Stomach (tissue), 4 donors: ENCODE measurements at regions not wholly inside any gene's neighbourhood (a gene's known extent, or its start where the extent isn't known, plus 50 kb on each side); places are given as distances from the start of the nearest gene placed in this dataset.

Experiments used
- EP300 ChIP-seq: sonication (generic); formaldehyde crosslinking; IDR thresholded peaks from one replicate; pipeline ENCODE4 v1.6.1; 2017; ENCODE audit warnings: antibody characterized with exemption
- POLR2A ChIP-seq, 4 donors: fragments of 450-650 bp; IDR thresholded peaks; one replicate each; pipeline ENCODE4 v1.6.1; 2016; ENCODE audit warnings: antibody characterized with exemption in 4 of 4, control low read depth in 2 of 4, mild to moderate bottlenecking in 1 of 4, moderate library complexity in 1 of 4
- TF ChIP-seq, protein P1 (sequence below), 7 experiments: fragments of 450-650 bp in 4 of 7; fragments of 200-600 bp in 3 of 7; sonication (generic) in 3 of 7; IDR thresholded peaks; one replicate each; pipeline ENCODE4 v1.5.1; 2016 to 2019; ENCODE audit warnings: antibody characterized with exemption in 7 of 7, control low read depth in 2 of 7, mild to moderate bottlenecking in 1 of 7

DNA sequence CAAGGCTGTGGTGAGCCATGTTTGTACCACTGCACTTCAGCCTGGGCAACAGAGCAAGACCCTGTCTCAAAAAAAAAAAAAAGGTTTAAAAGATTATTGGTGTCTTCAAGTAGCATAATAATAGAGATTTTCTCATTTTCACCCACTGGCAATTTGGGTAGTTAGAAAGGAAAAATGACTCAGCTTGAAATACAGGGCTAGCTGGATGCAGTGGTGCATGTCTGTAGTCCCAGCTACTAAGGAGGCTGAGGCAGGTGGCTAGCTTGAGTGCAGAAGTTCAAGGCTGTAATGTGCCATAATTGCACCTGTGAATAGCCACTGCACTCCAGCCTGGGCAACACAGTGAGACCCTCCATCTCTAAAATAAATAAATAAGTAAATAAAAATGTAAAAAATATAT, 111.1 kb downstream of the ARRDC3 start:
- TF ChIP-seq, protein P1, sequence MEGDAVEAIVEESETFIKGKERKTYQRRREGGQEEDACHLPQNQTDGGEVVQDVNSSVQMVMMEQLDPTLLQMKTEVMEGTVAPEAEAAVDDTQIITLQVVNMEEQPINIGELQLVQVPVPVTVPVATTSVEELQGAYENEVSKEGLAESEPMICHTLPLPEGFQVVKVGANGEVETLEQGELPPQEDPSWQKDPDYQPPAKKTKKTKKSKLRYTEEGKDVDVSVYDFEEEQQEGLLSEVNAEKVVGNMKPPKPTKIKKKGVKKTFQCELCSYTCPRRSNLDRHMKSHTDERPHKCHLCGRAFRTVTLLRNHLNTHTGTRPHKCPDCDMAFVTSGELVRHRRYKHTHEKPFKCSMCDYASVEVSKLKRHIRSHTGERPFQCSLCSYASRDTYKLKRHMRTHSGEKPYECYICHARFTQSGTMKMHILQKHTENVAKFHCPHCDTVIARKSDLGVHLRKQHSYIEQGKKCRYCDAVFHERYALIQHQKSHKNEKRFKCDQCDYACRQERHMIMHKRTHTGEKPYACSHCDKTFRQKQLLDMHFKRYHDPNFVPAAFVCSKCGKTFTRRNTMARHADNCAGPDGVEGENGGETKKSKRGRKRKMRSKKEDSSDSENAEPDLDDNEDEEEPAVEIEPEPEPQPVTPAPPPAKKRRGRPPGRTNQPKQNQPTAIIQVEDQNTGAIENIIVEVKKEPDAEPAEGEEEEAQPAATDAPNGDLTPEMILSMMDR (IDR thresholded peaks at IDR 0.05), result no peak
- TF ChIP-seq POLR2A (IDR thresholded peaks at IDR 0.05), result no peak
- TF ChIP-seq EP300, result no peak
